GM19328 (cell line): ENCODE measurements at regions not wholly inside any gene's neighbourhood (a gene's known extent, or its start where the extent isn't known, plus 50 kb on each side); places are given as distances from the start of the nearest gene placed in this dataset.

Source experiments
- ATAC-seq: cut with Tn5 transposase; IDR thresholded peaks from one replicate; pipeline ENCODE4 v1.9.1; 2021; ENCODE audit warnings: mild to moderate bottlenecking, moderate library complexity; ENCODE audit not compliant: unreplicated experiment

DNA sequence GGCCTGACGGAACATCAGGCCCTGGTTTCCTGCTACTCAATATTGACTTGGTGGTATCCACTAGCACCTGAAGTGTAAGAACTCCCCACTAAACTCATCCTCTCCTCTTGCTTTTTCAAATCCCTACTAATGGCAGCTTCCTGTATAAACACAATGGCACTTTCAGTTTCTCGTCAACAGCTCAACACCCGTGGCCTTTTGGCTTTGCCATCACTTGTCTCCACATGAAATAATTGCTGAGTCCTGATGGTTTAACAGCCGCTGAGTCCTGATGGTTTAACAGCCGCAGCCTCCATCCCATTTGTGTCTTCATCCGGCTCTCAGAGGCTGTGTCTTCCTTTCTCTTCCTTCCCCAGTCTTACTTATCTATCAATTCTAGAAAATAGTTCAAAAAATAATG, 261.4 kb upstream of the PITRM1 start:
- no peak for ATAC-seq

DNA sequence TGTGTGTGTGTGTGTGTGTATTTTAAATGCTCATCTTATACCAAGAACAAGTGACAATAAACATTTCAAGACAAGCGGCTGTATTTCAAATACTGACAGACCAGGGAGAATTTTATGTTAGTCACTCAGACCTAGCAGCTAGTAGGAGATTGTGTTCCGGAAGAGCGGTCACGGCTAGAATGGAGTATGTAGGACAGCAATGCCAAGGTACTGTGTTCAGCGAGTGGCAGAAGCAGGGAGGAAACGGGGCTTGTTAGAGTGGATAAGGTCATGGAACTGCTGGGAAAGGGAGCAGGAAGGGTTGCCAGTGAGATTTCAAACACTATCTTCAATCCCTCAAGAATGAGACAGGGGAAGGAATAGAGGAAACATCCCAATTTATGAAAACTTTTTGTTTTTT, 260.5 kb upstream of the PITRM1 start:
- ATAC-seq = no peak

DNA sequence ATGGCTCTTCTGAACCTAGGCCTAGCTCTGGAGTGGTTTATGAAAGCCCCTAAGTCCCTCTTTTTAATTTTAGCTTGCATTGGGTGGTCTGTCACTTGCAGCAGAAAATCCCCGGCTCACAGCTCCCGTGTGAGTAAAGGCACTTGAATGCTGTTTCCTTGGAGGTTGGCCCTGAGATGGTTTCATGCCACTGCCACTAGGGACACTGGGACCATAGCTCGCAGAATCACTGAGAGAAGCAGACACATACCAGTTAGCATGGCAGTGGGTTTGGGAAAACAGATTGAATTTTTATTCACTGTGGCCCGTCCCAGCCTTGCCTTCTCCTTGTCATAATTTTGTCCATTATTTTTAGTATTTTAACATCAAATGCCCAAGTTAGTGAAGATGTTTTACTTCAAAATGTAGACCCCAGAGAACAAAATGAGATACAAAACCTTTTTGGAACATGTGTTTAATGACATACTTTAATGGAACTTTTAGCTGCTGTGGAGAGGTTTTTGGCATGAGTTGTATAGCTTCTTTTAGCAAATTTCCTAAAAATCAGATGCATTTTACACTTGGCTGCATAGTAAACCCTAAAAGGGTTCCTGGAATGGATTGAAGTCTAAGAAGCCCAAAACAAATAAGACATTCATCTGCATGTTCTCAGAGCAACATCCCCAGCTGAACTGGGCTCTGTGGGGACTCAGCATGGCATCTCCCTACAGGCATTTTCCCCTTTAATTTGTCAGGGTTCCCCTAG, 259.7 kb upstream of the PITRM1 start:
- no peak for ATAC-seq

DNA sequence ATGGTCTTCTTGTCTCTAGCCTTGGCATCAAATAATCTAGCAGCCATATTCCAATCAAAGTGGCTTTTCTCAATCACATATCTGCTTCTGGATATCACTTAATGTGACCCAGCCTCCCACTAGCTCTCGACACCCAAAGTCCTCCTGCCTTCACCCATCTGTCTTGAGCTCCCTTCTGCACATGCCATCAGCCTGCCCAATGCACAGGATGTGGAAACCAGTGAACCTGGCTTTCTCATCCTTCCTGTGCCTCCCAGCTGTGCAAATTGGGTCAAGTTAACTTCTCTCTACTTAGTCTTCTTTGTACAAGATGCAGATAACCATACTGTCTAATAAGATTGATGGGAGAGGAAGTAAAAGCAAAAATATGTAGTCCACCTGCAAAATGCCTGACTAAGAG, 257.9 kb upstream of the PITRM1 start:
- no peak for ATAC-seq

DNA sequence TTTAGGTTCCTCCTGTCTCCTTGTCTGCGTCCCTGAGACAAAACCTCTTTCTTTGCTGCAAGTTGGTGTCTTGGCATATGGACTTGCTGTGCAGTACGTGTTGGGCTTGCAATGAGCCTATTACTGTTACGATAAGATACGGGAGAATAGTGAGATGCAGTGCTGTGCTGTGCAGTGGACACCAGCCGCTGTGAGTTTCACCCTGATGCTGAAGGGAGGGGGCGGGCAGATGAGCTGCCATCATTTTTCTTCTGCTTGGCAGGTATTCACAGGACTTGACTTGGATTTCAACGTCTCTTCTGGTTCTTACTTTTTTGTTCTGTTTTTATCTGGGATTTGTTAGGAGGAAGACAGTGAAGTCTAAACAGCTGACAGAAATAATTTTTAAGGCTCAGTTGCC, 257.1 kb upstream of the PITRM1 start:
- ATAC-seq = no peak

DNA sequence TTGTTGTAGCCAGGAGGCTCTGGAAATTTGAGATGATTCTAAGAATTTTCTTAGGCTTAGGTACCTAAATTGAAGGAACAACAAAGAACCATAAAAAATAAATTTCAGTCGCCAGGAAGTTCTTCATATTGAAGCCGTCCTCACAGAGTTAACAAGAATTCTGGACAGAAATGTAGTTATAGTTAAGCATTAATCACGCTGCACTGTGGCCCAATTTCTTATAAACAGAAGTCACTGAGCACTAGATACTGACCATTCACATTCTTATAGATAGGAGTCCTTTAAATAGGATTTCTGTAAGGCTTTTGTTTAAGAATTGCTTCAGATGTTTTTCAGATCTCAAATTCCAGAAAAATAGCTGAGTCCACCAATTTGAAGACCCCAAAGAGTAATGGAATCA, 256.2 kb upstream of the PITRM1 start:
- no peak for ATAC-seq

DNA sequence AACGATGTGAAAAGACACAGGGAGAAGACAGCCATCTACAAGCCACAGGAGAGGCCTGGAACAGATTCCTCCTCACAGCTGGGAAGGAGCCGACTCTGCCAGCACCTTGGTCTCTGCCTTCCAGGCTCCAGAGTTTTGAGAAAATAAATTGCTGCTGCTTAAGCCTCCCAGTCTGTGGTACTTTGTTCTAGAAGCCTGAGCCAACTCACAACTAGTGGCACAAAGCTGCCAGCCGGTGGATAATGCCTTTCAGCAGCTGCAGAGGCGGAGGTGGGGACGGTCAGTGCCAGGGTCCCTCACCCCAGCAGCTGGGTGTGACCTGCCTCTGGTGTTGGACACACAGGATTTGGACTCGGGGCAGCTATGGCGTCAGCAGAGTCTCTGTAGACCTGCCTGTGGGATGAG, 255.4 kb upstream of the PITRM1 start:
- ATAC-seq = no peak

DNA sequence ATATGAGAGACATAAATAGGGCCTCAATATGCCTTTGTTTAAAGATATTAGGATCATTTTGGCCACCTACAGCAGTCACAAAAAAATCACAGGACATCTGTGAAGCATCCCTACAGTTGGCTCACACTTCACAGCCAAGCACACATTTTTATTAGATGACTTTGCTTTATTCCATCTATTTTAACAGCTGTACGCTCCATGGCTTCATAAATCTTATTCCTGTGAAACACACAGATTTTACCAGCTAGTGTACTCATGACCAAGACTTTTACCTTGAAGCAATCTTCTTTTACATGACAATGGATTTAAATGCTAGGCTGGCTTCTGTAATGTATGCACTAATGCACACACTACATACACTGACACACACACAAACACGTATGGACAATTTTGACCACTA, 254.8 kb upstream of the PITRM1 start:
- ATAC-seq = no peak

DNA sequence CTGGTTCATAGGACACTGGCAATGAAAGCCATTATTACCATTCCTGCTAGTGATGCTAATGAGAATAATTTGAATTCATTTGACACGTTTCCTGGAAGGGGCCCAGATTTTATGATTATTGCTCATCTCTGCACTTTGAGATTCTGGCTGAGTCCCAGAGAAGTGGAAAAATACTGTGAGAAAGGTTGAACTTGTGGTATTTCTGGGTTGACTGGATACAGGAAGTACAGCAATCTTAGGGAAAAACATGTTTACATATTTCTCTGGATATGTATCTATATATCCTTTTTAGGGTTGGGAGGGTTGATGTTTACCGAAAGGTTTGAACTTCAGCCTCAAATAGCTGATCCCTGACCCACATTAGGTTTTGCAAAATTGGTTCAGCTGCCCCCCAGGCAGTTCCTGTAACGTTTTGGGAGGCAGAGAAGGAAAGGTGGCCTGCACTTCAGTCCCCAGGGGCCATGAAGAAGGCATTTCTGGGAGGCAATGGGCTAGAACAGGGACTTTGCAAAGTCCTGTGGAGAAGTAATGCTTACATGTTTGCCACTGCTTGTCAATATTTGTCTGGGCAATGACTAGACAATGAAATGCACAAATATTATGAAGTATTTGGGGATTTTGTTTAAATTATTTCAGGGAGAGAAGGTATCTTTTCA, 253.7 kb upstream of the PITRM1 start:
- no peak for ATAC-seq

DNA sequence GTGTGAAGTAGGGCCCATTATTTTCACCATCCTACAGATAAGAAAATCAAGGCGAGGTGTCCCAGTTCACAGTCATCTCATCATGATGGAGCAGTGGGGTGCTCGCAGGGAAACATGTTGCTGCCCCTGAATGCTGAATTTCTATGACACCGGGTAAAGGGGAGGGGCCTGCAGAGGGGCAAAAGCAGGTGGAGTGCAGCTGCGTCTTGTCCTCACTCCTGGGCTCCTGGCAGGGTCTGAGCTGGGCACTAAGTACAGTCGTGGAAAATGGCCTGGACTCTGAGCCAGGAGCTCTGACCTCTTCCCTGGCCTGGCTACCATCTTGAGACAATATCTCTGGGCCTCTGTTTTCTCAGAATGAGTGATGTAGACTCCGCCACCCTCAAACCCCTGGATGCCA, 253.1 kb upstream of the PITRM1 start:
- ATAC-seq = no peak

DNA sequence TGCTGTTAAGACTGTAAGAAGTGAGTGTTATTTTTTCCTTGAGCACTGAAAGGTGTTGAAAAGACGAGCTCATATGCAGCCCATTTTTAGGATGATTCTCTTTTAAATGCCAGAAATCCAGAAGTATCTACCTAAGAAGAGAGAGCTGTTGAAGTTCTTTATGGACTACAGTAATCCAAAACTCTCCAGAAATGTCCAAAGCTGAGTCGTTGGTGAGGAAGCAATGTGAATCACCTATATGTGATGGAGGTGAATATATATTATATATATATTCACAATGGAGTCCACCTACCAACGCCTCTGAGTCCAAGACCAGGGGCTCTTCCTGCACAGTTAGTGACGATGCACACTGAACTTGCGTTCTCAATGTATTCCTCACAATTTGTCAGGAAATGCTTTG, 252.7 kb upstream of the PITRM1 start:
- ATAC-seq = no peak

DNA sequence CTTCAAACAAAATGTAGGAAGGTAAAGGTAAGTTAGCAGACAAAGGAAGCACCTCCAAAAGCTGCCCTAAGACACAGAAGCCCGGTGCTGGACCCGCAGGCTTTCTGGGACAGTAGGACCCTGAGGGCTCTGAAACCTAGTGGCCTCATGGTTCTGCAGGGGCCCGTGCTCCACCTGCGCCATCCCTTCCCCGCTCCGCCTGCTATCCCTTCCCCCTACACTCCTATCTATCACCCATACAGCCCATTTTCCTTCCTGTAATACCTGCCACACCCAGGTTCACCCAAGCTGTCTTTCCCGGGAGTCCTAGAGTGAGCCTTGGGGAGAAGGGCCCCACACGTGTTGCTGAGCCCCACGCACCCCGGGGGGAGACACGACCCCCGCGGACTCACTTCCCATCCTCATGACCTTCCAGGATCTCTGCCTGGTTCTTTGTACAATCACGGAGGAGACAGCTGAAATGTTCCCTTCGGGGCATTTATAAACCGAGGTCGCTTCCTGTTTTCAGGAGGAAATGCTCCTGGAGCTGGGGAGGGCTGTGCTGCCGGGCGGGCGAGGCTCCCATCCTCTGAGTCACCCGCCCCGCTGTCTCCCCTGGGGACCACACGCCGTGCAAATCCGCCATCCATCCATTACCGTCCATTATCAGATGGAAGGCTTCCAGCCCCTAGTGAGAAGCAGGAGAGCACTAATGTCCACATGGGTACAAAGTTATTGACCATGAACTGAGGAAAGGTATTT, 251.7 kb upstream of the PITRM1 start:
- no peak for ATAC-seq

DNA sequence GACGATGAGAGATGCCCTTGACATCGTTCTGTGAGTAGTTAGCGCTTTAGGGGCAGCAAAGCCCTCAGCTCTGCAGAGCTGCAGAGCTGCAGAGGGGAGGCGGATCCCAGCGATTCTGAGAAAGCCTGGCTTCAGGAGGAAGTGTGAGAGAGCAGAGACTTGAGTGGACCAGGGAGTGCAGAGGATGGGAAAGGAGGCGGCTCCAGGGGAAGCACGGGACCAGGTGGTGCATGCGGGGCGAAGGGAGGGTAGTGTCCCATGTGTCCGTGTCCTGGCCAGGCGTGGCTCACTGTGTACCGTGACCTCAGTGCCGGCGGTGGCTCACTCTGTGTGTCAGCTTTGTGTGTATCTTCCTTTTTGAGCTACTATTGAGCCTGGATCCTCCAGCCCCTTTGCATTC, 250.8 kb upstream of the PITRM1 start:
- ATAC-seq = no peak

DNA sequence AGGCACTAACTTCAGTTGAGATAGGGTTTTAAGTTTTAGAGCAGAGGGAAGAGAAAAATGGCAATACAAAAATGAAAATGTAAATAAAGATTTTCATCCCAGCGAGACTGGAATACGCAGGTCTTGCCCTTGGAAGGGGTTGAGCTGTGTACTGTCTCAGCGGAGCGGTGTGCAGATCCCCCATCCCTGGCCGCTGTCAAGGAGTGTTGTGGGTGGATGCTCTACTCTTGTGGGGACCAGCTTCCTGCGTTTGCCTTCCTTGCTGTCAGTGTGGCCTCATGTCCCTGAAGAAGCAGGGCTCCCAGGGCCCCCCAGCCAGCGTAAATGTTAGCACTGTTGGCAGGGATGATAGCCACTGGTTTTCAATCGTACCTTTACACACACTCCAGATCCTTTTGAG, 249.7 kb upstream of the PITRM1 start:
- no peak for ATAC-seq

DNA sequence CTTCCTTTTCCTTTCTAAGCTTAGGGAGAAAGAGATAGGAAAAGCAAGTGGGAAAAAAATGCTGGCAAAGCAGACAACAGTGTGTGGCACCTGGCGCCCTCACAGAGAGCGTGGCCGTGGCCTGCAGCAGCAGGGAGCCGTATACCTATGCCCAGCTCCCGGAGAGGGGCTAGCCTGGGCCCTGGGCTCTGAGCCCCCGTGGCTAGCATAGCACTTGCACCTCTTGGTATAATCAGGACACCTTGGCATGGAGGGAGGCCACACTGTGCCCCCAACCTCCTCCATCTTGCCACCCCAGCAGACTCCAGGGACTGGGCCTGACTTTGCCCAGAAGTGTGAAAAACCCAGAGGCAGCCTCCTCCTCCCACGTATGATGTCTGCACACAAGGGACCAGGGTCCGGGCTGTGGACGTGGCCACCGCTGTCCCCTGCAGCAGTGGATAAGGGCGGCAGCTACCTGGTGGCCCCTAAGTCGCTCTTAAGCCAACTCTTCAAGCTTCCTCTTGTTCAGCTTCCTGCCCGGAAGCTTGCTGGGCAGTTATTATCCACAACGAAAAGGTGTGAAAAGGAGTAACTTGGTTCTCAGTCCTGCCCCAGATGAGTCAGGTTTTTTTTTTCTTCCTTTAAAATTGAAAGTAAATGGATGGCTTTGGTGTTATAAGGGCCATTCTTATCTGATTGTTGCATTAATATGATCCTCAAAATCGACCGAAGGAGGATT, 249.1 kb upstream of the PITRM1 start:
- no peak for ATAC-seq

DNA sequence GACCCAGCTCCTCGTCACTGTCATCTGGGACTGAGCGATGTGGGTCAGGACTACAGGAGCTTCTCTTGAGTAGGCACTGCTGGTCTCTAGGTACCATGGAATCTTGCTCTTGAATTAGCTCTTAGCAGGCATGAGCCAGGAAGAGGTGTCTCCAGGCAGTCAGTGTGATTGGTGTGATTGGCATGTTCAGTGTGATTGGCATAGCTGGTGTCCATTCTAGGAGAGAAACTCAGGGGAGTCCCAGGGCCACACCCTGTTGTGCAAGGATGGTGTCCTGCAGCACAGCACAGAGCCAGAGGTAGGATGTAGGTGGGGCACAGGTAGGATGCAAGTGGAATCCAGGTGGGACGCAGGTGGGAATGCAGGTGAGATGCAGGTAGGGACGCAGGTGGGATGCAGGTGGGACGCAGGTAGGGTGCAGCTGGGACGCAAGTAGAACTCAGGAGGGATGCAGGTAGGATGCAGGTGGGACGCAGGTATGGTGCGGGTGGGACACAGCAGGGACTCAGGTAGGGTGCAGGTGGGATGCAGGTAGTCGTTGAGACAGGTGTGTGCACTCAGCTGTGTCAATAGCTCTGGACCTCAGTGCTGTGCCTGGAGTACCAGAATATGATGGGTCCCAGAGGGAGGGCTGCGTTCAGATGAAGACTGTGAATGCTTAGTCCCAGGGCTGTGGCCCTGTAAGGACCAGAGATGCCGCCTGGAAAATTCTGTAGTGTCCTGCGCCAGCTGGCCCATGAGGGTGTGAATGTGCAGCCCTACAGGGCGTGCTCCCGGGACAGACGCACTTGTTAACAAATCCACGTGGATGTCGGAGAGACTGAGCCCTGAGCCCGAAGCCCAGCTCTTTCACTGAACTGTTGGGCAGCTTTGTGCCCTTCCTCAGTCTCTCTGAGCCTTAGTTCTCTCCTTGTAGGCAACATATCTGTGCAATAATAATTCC, 248.2 kb upstream of the PITRM1 start:
- ATAC-seq = no peak

DNA sequence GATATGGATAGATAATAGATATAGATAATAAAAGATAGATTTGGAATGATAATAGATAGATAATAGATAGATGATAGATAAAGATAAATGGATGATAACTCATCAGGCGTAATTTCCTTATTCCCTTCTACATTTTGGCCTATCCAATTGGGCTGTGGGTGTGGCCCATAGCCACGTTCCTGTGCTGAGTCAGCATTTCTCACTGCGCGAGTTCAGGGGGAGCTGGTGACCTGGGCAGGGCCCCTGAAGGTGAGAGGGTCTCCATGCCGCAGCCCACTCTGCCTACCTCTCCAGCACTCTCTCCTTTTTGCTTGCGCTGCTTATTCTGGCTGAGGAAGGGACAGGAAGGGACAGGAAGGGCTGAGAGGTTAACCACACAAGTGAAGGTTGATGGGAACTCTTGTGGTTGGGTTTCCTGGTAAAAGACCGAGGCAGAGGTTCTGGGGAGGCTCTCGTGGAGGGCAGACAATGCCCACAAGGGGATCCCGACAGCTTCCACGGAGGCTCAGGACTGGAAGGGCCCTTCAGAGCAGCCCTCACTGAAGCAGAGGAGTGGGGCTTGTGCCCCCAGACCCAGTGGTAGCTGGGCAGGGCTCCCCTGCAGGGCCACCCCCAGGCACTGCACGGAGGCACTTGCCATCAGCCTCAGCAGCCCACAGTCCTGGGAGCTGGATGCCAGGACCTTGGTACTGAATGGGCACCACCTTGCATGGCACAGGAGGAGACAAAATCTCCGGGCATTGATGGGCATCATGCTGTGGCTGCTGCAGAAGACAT, 247.3 kb upstream of the PITRM1 start:
- ATAC-seq = no peak

DNA sequence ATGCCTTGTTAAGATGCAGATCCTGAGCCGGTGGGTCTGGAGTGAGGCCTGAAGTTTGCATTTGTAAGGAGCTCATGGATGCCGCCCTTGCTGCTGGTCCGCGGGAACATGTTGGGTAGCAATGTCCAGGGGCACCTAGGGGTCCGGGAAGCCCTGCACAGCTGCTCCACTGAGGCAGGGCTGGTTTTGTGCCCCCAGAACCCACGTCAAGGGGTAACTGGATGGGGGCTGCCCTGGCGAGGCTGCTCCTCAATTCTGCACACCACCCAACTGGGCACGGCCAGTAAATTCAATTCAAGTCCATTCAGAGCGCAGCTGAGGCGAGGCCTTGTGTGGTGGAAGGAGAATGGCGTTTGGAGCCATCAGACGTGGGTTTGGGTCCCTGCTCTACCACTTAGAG, 246.3 kb upstream of the PITRM1 start:
- ATAC-seq = no peak

DNA sequence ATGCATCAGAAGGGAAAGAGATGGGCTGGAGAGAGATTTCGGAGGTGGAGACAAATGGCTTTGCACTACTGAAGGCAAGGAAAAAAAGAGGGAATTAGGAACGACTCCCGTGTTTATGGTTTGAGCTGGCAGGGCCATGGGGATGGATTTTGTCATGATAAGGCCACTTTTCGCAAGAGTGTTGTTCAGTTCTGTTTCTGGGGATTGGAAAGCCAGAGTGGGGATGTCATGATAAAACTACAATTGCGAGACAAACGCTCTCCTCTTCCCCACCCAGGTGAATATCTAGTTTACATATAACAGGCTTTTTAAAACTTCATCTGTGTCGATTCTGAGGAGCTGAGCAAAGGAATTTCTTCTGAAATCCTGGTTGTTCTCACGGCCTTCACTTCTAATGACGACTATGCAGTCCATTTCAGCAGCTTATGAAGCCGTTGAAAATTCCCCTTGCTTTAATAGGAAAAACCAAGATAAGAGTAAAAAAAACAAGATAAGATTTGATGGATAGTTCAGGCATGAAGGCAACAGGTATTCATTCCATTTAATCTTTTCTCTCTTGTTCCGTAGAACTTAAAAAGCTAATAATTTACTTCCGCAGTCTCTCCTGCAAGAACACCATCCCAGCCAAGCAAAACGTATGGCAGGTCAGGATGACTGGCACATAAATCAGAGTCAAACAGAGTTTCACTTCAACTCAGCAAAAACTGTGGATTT, 245.6 kb upstream of the PITRM1 start:
- no peak for ATAC-seq
